H54 (cell line): ENCODE measurements at regions not wholly inside any gene's neighbourhood (a gene's known extent, or its start where the extent isn't known, plus 50 kb on each side); places are given as distances from the start of the nearest gene placed in this dataset.
A peak's percentile ranks its signal among the peaks of the same experiment; 100 is the strongest.

Experiments
- DNase-seq: peaks from one replicate; pipeline ENCODE4 v3.0.0; 2011; ENCODE audit warnings: low spot score, mixed read lengths; ENCODE audit not compliant: insufficient read length
- FAIRE-seq: peaks from 3 replicates; lab custom pipeline; 2011; peaks lifted over from hg19 to GRCh38; lab: Jason Lieb, UNC
- POLR2A ChIP-seq: IDR thresholded peaks from 2 replicates; pipeline ENCODE4 v1.6.1; 2011; ENCODE audit warnings: low read depth, mild to moderate bottlenecking, low read length

- no peak for FAIRE-seq
These were observed 114.2 kb downstream of the RAP2A start for GRCh38 chr13:97548138-97548537.

GRCh38 chr13:97548711-97549110 is 114.7 kb downstream of the RAP2A start:
- no peak for TF ChIP-seq POLR2A
- no peak for FAIRE-seq
- DNase-seq: no peak

More at GRCh38 chr13:97548138-97548537, 114.2 kb downstream of the RAP2A start:
- no peak for DNase-seq
- TF ChIP-seq POLR2A: no peak

DNA sequence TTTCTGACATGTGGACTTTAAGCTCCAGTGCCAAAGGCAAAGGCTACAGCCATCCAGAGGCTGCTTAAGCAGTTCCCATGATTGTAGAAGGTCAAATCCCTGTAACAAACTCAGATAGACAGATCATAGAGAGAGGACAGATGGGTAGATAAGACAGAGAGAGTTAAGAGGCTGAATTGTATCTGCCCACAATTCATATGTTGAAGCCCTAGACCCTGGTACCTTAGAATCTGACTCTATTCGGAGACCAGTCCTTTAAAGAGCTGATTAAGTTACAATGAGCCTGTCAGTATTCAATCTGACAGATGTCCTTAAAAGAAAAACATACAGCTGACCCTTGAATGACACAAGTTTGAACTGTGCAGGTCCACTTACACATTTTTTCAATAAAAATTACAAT is 115.2 kb downstream of the RAP2A start:
- FAIRE-seq: no peak
- DNase-seq: no peak
- no peak for TF ChIP-seq POLR2A

- DNase-seq: no peak
- FAIRE-seq: no peak
- TF ChIP-seq POLR2A: no peak
These were observed 120.5 kb downstream of the RAP2A start for GRCh38 chr13:97554496-97554895.

GRCh38 chr13:97555034-97555433 is 121.1 kb downstream of the RAP2A start:
- FAIRE-seq: no peak
- no peak for DNase-seq
- no peak for TF ChIP-seq POLR2A

DNA sequence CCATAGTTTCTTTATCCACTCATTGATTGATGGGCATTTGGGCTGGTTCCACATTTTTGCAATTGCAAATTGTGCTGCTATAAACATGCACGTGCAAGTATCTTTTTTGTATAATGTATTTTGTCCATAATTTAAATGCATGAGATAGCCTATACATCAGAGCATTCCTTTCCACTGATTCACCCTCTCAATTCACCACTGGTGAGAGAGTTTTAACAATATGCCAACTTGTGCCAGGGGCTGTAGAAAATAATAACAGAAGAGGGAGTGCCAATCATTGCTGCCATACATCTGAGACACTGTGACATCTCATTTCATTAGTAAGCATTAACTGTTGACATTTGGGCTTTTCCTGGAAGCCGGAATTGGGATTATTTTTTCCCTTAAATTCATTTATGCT is 125.1 kb downstream of the RAP2A start:
- DNase-seq (no peak), FAIRE-seq (no peak)
- TF ChIP-seq POLR2A: no peak

GRCh38 chr13:97559981-97560380 is 126.0 kb downstream of the RAP2A start:
- no peak for TF ChIP-seq POLR2A
- FAIRE-seq (no peak), DNase-seq (no peak)

- DNase-seq: no peak
- no peak for FAIRE-seq
- TF ChIP-seq POLR2A: no peak
These were observed 127.2 kb downstream of the RAP2A start for GRCh38 chr13:97561182-97561581.

GRCh38 chr13:97562962-97563361 is 129.0 kb downstream of the RAP2A start:
- FAIRE-seq: no peak
- no peak for DNase-seq
- no peak for TF ChIP-seq POLR2A

DNA sequence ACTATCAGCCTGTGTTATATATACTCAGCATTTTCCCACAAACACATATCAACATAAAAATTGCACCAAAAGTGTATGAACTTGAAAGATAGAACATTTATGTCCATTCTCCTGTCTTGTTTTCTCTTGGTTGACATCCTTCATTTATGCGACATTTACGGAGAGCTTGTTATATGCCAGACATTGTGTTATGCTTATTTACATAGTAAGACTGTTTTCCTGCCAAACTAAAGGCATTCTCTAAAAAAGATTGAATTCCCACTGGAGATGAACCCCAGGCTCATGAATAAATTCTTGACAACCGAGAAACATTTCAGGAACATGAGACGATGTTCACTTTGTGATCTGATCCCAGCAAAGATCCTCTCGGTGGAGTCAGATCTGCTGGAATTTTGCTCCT is 131.0 kb downstream of the RAP2A start:
- TF ChIP-seq POLR2A: no peak
- FAIRE-seq (no peak), DNase-seq (no peak)

DNA sequence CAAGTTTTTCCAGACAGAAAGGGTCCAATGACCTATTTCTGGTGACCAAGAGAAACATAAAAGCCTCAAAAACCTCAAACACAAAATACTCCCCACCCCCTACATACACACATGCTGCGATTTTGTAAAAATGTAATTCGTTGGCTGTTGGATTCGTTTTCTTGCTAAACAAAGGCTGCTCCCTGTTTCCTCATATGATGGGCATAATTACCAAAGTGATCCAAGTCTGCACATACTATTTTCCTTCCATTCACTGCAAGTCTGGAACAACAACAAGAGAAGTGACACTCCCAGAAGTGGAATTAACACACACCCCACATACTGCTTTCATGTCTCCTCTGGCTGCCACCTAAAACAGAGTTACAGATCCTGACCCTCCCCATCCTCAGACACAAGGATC is 131.9 kb downstream of the RAP2A start:
- DNase-seq: no peak
- FAIRE-seq: no peak
- no peak for TF ChIP-seq POLR2A

DNA sequence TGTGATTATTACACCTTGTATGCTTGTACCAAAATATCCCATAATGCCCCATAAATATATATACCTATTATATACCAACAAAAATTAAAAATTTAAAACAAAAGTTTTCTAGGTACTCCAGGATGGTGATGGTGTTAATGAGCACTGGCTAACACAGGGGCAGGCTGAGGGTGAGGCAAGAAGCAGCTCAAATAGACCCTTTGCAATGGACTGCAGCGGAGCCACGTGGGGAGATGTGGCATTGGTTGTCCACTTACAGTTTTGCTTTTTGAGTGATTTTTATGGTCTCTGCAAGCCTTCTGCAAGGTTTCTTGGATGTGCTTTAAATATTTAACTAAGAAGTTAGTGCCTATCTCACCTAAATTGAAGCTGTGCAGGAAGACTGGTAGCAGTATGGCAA is 132.9 kb downstream of the RAP2A start:
- FAIRE-seq (no peak), DNase-seq (no peak)
- no peak for TF ChIP-seq POLR2A

DNA sequence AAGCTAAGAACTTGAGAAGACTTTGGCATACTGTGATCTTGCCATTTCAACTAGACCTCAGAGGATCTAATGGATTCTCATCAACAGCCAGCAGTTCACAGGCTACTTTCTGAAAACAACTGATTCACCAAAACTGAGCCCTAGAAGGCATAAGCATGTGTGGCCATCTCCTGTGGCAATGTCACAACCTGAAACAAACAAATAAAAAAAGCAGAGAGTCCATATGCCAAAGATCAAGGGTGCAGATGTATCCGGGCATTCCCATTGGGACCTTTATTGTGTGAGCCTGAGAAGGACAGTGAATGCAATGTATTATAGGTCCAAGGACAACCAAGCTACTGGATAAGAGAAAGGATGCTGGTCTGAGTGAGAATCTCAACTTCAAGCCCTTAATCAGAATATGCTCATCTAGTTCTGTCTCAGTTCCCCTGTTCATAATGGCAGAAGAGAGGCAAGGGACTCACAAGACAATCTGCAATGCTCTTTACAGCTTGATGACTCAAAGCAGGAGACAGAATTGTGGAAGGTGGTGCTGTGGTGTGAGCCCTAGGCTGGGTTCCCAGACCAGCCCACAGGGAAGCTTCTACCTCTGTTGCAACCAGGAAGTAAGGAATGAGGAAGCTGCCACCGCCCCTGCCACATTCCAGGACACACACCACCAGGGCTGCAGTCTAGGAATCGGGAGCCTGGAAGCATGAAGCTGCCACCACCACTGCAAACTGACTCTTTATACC is 133.7 kb downstream of the RAP2A start:
- FAIRE-seq: peak; percentile 41
- TF ChIP-seq POLR2A: no peak
- peak; percentile 23 for DNase-seq

- DNase-seq (no peak), FAIRE-seq (no peak)
- TF ChIP-seq POLR2A: no peak
These were observed 134.9 kb downstream of the RAP2A start for GRCh38 chr13:97568850-97569249.

- no peak for TF ChIP-seq POLR2A
- no peak for FAIRE-seq
These were observed 135.9 kb downstream of the RAP2A start for GRCh38 chr13:97569841-97570240.

More at GRCh38 chr13:97569841-97570240, 135.9 kb downstream of the RAP2A start:
- DNase-seq: no peak
